UCSD-AML1 (cell line): ENCODE measurements at regions not wholly inside any gene's neighbourhood (a gene's known extent, or its start where the extent isn't known, plus 50 kb on each side); places are given as distances from the start of the nearest gene placed in this dataset.

Experiments
- DNase-seq: peaks from one replicate; lab custom pipeline; 2025; ENCODE audit not compliant: unreplicated experiment; lab: John Stamatoyannopoulos, UW

- DNase-seq = no peak
Observed at GRCh38 chr10:28781296-28781695, 104.0 kb downstream of the BAMBI start.

- no peak for DNase-seq
Observed at GRCh38 chr10:28783087-28783486, 105.8 kb downstream of the BAMBI start.

- DNase-seq = no peak
Observed at GRCh38 chr10:28785018-28785417, 107.7 kb downstream of the BAMBI start.

- no peak for DNase-seq
Observed at GRCh38 chr10:28788252-28788651, 110.9 kb downstream of the BAMBI start.

- no peak for DNase-seq
Observed at GRCh38 chr10:28788762-28789161, 111.4 kb downstream of the BAMBI start.

- no peak for DNase-seq
Observed at GRCh38 chr10:28790146-28790545, 112.8 kb downstream of the BAMBI start.

GRCh38 chr10:28793482-28793881, 116.2 kb downstream of the BAMBI start:
- DNase-seq = no peak

- no peak for DNase-seq
Observed at GRCh38 chr10:28794986-28795385, 117.7 kb downstream of the BAMBI start.

- no peak for DNase-seq
Observed at GRCh38 chr10:28796606-28797512, 119.5 kb downstream of the BAMBI start.

- no peak for DNase-seq
Observed at GRCh38 chr10:28797904-28798371, 120.6 kb downstream of the BAMBI start.

- no peak for DNase-seq
Observed at GRCh38 chr10:28798428-28798955, 121.2 kb downstream of the BAMBI start.

GRCh38 chr10:28798964-28799363, 121.6 kb downstream of the BAMBI start:
- no peak for DNase-seq

GRCh38 chr10:28800144-28800543, 122.8 kb downstream of the BAMBI start:
- no peak for DNase-seq

GRCh38 chr10:28801247-28801646, 123.9 kb downstream of the BAMBI start:
- no peak for DNase-seq

GRCh38 chr10:28801869-28802268, 124.5 kb downstream of the BAMBI start:
- no peak for DNase-seq

- no peak for DNase-seq
Observed at GRCh38 chr10:28805390-28805789, 128.1 kb downstream of the BAMBI start.

GRCh38 chr10:28806488-28806941, 129.2 kb downstream of the BAMBI start:
- DNase-seq = no peak

GRCh38 chr10:28806951-28807759, 129.8 kb downstream of the BAMBI start:
- DNase-seq = no peak

- peak; percentile 64 for DNase-seq
Observed at GRCh38 chr10:28807760-28808613, 130.7 kb downstream of the BAMBI start.

- no peak for DNase-seq
Observed at GRCh38 chr10:28808693-28809092, 131.4 kb downstream of the BAMBI start.
